ENCODE measurements at regions not wholly inside any gene's neighbourhood (a gene's known extent, or its start where the extent isn't known, plus 50 kb on each side); places are given as distances from the start of the nearest gene placed in this dataset.
A peak's percentile ranks its signal among the peaks of the same experiment; 100 is the strongest.

DNA sequence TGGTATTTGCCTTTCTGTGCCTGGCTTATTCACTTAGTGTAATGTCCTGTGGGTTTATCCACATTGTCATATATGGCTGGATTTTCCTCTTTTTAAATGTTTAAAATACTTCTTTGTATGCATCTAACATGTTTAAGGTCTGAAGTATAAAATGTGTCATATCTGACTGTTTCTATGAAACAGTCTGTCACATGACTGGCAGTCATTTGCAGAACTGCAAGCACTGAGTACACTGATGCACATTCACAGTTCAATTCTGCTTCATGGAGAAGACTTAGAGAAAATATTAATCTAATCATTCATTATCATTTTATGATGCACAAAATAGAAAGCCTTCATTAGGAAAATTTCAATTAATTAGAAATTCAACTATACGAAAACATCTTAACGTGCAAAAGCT lies 119.7 kb upstream of the PRSS58 start:
- Mint-ChIP-seq H3K4me3 (no peak overlapping the region), H3K9me3 (no peaks in the 10 kb centered on the region), H3K36me3 (ENCODE audit: low read depth) (no peaks in the 10 kb centered on the region), H3K27me3 (peaks cover 2% of the 10 kb centered on the region), H3K4me1 (peaks cover 6% of the 10 kb centered on the region), H3K27ac (no peak overlapping the region)
- CTCF ChIA-PET: interaction anchor here (0.6 kb wide), 1 partner anchor 838 kb away, joined by 3 read pairs; no protein-coding TSS in a partner anchor
- no peak for DNase-seq
- POLR2A ChIA-PET: no interaction called here

- Mint-ChIP-seq H3K4me3 (no peak overlapping the region), H3K4me1 (peaks cover under 1% of the 10 kb centered on the region), H3K27ac (no peak overlapping the region), H3K9me3 (no peaks in the 10 kb centered on the region), H3K36me3 (ENCODE audit: low read depth) (no peaks in the 10 kb centered on the region), H3K27me3 (peaks cover 8% of the 10 kb centered on the region)
- DNase-seq: no peak
- ChIA-PET CTCF (no interaction called here), POLR2A (no interaction called here)
These were observed 118.6 kb upstream of the PRSS58 start for GRCh38 chr7:142376356-142376997.

GRCh38 chr7:142375710-142376313 lies 118.0 kb upstream of the PRSS58 start:
- ChIA-PET POLR2A (interaction anchor here (0.6 kb wide), 1 partner anchor 497 kb away, joined by 3 read pairs; no protein-coding TSS in a partner anchor), CTCF (interaction anchor here (0.6 kb wide), 1 partner anchor 1554 kb away, joined by 3 read pairs; no protein-coding TSS in a partner anchor)
- Mint-ChIP-seq H3K4me3 (no peak overlapping the region), H3K9me3 (no peaks in the 10 kb centered on the region), H3K4me1 (no peaks in the 10 kb centered on the region), H3K27ac (peak overlapping the region; percentile 25), H3K36me3 (ENCODE audit: low read depth) (no peaks in the 10 kb centered on the region), H3K27me3 (peaks cover 11% of the 10 kb centered on the region)
- DNase-seq: no peak

GRCh38 chr7:142372727-142373126 lies 114.9 kb upstream of the PRSS58 start:
- Mint-ChIP-seq H3K36me3 (ENCODE audit: low read depth) (no peaks in the 10 kb centered on the region), H3K27ac (no peak overlapping the region), H3K4me1 (no peaks in the 10 kb centered on the region), H3K9me3 (peaks cover 9% of the 10 kb centered on the region), H3K27me3 (peaks cover 21% of the 10 kb centered on the region), H3K4me3 (no peak overlapping the region)
- no peak for DNase-seq
- ChIA-PET POLR2A (interaction anchor here (0.6 kb wide), 1 partner anchor 46 kb away, joined by 3 read pairs; no protein-coding TSS in a partner anchor), CTCF (interaction anchor here (0.8 kb wide), 1 partner anchor 9 kb away, joined by 3 read pairs; no protein-coding TSS in a partner anchor)

- no peaks in the 10 kb centered on the region for H3K36me3 Mint-ChIP-seq (ENCODE audit: low read depth)
- ChIA-PET CTCF (no interaction called here), POLR2A (interaction anchor here (0.6 kb wide), 1 partner anchor 45 kb away, joined by 3 read pairs; no protein-coding TSS in a partner anchor)
- H3K27ac Mint-ChIP-seq: no peak overlapping the region
- DNase-seq: no peak
- no peaks in the 10 kb centered on the region for H3K4me1 Mint-ChIP-seq
- peaks cover 10% of the 10 kb centered on the region for H3K9me3 Mint-ChIP-seq
- no peak overlapping the region for H3K4me3 Mint-ChIP-seq
- peaks cover 21% of the 10 kb centered on the region for H3K27me3 Mint-ChIP-seq
These were observed 113.9 kb upstream of the PRSS58 start for GRCh38 chr7:142371586-142372377.

DNA sequence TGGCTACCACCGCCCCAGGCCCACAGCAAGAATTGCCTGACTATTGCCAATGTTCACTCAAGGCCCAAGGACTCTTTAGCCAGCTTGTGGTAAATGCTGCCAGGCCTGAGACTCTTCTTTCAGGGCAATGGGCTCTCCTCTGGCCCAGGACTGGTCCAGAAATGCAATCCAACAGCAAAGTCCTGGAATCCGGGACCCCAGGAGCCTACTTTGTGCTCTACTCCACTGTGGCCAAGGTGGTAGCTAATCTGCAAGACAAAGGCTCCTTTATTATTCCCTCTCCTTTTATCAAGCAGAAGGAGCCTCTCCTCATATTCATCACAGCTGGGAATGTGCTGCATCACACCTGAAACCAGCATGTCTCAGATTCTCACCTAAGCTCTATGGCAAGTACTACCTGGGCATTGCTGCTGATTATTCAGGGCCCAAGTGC lies 107.6 kb upstream of the PRSS58 start:
- CTCF ChIA-PET: interaction anchor here (1.1 kb wide), 1 partner anchor 9 kb away, joined by 3 read pairs; no protein-coding TSS in a partner anchor
- POLR2A ChIA-PET: no interaction called here

GRCh38 chr7:142364551-142364950 lies 106.7 kb upstream of the PRSS58 start:
- CTCF ChIA-PET: no interaction called here
- no peak for DNase-seq
- POLR2A ChIA-PET: no interaction called here
- Mint-ChIP-seq H3K27me3 (peaks cover 49% of the 10 kb centered on the region), H3K9me3 (peaks cover 12% of the 10 kb centered on the region), H3K27ac (no peak overlapping the region), H3K4me1 (peaks cover 13% of the 10 kb centered on the region), H3K36me3 (ENCODE audit: low read depth) (no peaks in the 10 kb centered on the region), H3K4me3 (no peak overlapping the region)

More for the DNA sequence above, 107.6 kb upstream of the PRSS58 start:
- DNase-seq: no peak
- no peak overlapping the region for H3K27ac Mint-ChIP-seq
- H3K36me3 Mint-ChIP-seq (ENCODE audit: low read depth): no peaks in the 10 kb centered on the region
- peaks cover 13% of the 10 kb centered on the region for H3K4me1 Mint-ChIP-seq
- H3K9me3 Mint-ChIP-seq: peaks cover 12% of the 10 kb centered on the region
- H3K4me3 Mint-ChIP-seq: no peak overlapping the region
- peaks cover 48% of the 10 kb centered on the region for H3K27me3 Mint-ChIP-seq

GRCh38 chr7:142362349-142362748 lies 104.5 kb upstream of the PRSS58 start:
- POLR2A ChIA-PET: no interaction called here
- CTCF ChIA-PET: interaction anchor here (0.6 to 1.4 kb wide), 3 partner anchors 10 to 108 kb away, joined by 3 to 6 read pairs (median 4); no protein-coding TSS in a partner anchor
- peaks cover 2% of the 10 kb centered on the region for H3K9me3 Mint-ChIP-seq
- no peak overlapping the region for H3K27ac Mint-ChIP-seq
- no peak overlapping the region for H3K4me3 Mint-ChIP-seq
- no peaks in the 10 kb centered on the region for H3K36me3 Mint-ChIP-seq (ENCODE audit: low read depth)
- no peak for DNase-seq
- H3K27me3 Mint-ChIP-seq: peaks cover 41% of the 10 kb centered on the region
- H3K4me1 Mint-ChIP-seq: peaks cover 19% of the 10 kb centered on the region

GRCh38 chr7:142359694-142360279 lies 101.9 kb upstream of the PRSS58 start:
- Mint-ChIP-seq H3K27me3 (peaks cover 49% of the 10 kb centered on the region), H3K4me3 (no peak overlapping the region), H3K27ac (no peak overlapping the region), H3K9me3 (no peaks in the 10 kb centered on the region), H3K36me3 (ENCODE audit: low read depth) (no peaks in the 10 kb centered on the region), H3K4me1 (peaks cover 19% of the 10 kb centered on the region)
- ChIA-PET CTCF (no interaction called here), POLR2A (no interaction called here)
- DNase-seq: no peak

GRCh38 chr7:142357953-142358520 lies 100.2 kb upstream of the PRSS58 start:
- peaks cover 41% of the 10 kb centered on the region for H3K27me3 Mint-ChIP-seq
- no peak overlapping the region for H3K4me3 Mint-ChIP-seq
- POLR2A ChIA-PET: no interaction called here
- DNase-seq: peak; percentile 41
- H3K4me1 Mint-ChIP-seq: peaks cover 29% of the 10 kb centered on the region
- H3K9me3 Mint-ChIP-seq: no peaks in the 10 kb centered on the region
- H3K27ac Mint-ChIP-seq: no peak overlapping the region
- CTCF ChIA-PET: no interaction called here
- no peaks in the 10 kb centered on the region for H3K36me3 Mint-ChIP-seq (ENCODE audit: low read depth)

DNA sequence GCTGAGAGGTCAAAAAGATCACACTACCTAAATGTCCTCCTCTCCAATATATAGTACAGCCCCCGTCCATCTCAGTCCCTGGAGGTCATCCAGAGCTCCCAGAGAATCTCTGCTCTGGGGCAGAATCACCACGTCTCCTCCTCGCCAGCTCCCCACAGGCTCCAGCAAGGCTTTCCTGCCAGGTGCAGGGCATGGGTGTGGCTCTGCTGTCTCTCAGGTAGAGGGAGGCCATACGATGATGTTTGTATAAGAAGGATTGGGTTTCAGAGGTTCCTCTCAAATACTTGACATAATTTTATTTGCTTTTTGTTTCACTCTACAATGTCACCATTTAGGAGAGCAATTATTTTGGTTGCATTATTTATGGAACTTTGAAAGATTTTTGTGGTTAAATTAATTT lies 98.3 kb upstream of the PRSS58 start:
- peaks cover 26% of the 10 kb centered on the region for H3K27me3 Mint-ChIP-seq
- no peak for DNase-seq
- H3K4me3 Mint-ChIP-seq: no peak overlapping the region
- H3K36me3 Mint-ChIP-seq (ENCODE audit: low read depth): no peaks in the 10 kb centered on the region
- CTCF ChIA-PET: interaction anchor here (1.1 to 2.6 kb wide), 3 partner anchors 10 to 33 kb away, joined by 3 to 9 read pairs (median 5); no protein-coding TSS in a partner anchor
- peaks cover 28% of the 10 kb centered on the region for H3K4me1 Mint-ChIP-seq
- no peaks in the 10 kb centered on the region for H3K9me3 Mint-ChIP-seq
- POLR2A ChIA-PET: no interaction called here
- no peak overlapping the region for H3K27ac Mint-ChIP-seq

DNA sequence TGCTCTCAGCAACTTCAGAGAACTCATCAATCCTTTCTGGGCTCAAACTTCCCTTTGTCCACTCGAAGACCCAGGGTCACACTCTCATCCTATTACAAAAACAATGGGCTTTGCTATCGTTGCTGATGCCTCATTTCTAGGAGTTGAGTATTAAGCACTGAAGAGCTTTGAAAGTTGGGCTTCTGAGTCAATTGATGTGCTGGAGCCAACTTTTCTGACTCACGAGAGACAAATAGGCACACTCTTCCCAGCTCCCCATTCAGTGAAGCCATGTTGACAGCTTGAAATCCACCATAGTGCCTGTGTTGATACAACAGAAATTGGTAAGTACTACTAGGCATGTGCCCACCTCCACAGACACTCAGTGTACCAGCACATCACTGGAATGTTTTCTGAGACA lies 97.5 kb upstream of the PRSS58 start:
- ChIA-PET CTCF (interaction anchor here (0.9 to 2.6 kb wide), 2 partner anchors 24 to 29 kb away, joined by 3 to 9 read pairs; no protein-coding TSS in a partner anchor), POLR2A (no interaction called here)
- Mint-ChIP-seq H3K27ac (no peak overlapping the region), H3K27me3 (peaks cover 21% of the 10 kb centered on the region), H3K9me3 (no peaks in the 10 kb centered on the region), H3K36me3 (ENCODE audit: low read depth) (no peaks in the 10 kb centered on the region), H3K4me1 (peaks cover 28% of the 10 kb centered on the region), H3K4me3 (no peak overlapping the region)
- DNase-seq: no peak
